HG02798 (cell line): ENCODE measurements at regions not wholly inside any gene's neighbourhood (a gene's known extent, or its start where the extent isn't known, plus 50 kb on each side); places are given as distances from the start of the nearest gene placed in this dataset.

ENCODE experiments used
- ATAC-seq: cut with Tn5 transposase; IDR thresholded peaks from one replicate; pipeline ENCODE4 v1.9.1; 2021; ENCODE audit warnings: mild to moderate bottlenecking; ENCODE audit not compliant: unreplicated experiment, poor library complexity

DNA sequence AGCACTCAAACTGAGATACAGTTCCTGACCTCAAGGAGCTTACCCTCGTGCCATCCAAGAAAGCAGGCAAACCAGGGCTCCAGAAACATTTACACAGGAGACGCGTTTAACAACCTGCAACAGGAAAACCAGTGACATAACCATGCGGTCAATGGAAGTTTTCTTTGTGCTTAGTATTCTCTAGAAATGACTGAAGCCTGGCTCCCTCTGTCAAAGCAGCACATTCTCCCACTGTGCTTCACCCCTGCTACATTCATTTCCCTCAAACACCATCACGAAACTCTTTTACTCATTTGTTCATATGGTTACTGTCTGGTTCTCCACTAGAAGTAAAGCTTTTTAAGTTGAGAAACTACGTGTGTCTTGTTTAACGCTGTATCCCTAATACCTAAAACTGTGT, 161.3 kb upstream of the CCND2 start:
- ATAC-seq: peak; percentile 31

DNA sequence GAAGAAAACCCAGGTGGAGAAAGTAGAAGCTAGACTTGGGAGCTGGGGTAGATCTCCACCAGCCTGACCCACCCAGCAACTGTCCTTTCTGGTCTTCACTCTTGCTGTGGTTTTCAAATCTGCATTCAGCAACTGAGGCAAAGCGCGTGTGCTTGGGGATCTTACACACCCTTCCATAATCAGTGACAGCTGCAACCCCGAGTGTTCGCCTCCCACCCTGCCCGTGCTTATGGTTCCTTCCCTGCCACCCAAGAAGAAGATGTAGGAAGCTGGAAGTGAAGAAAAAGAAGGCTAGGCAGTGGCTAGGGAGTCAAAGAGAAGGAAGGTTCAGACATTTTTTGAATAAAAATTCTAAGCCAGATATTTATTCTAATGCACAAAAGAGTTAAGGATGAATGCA, 162.6 kb upstream of the CCND2 start:
- no peak for ATAC-seq

DNA sequence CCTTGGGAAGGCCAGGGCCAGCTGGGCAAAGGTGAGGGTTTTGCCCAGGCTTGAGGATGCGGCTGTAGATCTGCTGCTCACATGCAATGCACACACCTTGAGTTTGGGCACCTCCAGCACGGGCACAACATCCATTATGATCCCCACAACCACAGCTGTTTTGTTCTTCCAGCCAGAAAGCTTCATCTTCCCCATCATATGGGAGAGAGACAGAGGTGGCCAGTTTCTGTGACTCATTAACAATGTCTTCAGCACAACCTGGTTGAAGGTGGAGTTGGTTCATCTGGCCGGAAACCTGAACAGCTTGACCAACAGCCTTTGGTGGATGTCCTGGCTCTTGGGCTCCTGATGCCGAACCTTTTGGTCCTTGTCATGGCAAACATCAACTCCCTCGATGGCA, 163.7 kb upstream of the CCND2 start:
- no peak for ATAC-seq

DNA sequence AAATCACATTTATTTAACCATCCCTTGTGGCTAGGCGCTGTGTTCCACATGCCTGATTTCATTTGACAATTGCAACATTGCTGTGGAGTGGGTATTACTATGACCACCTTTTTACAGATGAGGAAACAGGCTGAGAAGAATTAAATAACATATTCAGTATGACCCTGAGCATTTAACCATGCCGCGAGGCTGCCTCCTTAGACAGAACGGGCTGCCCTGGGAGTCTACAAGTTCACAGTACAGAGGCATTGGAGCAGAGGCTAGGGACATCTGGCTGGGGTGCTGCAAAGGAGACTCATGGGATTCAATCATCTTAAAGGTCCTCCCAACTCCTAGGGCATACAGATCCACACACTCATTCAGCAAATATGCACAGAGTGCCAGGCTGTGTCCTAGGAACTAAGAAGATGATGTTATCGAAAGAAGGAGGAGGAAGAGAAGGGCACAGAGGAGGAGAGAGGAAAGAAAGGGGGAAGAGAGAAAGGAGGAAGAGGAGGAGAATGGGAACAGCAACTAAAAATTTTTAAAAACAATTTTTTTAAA, 164.7 kb upstream of the CCND2 start:
- ATAC-seq: no peak

DNA sequence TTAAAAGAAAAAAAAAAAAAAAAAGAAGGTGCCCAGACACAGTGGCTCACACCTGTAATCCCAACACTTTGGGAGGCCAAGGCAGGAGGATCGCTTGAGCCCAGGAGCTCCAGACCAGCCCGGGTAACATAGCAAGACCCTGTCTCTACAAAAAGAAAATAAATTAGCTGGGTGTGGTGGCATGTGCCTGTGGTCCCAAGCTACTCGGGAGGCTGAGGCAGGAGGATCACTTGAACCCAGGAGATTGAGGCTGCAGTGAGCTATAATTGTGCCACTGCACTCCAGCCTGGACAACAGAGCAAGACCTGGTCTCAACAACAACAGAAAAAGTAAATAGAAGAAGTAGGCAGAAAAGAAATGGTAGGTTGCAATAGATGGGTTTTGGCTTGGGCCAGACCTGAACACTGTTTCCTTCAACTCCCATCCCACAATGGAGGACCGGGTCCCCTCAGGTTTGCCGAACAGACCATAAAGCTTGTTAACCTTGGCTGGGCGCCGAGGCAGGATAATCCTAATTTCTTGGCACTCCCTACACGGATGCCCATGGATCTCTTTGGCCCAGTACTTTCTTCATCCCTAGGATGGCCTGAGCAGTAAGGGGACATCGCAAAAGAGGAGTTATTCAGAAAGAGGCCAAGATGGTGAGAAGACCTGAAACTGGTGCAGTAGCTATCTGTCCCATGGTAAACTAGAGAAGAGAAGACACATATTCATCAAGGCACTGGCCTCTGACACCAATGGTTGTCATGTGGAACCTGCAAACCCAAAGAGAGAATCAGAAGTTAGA, 165.5 kb upstream of the CCND2 start:
- ATAC-seq: no peak

DNA sequence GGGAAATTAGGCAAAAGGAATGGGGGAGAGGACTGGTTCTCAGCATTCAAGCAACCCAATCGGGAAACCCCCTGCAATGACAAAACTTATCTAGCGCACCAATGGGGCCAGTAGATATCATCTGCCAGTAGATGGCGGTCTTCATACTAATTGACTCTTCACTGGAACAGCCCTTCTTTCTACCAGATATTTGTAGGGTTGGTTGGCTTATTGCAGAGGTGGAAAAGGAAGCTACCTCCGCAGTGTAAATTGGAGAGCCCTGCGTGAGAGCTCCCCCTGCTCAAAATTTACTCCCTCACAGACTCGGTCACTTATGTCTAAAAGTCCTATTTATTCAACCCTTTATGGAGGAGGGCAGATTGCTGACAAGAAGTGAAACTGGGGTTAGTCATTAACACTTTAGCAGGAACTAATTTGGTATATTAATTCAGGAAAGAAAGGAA, 166.1 kb upstream of the CCND2 start:
- peak; percentile 89 for ATAC-seq

DNA sequence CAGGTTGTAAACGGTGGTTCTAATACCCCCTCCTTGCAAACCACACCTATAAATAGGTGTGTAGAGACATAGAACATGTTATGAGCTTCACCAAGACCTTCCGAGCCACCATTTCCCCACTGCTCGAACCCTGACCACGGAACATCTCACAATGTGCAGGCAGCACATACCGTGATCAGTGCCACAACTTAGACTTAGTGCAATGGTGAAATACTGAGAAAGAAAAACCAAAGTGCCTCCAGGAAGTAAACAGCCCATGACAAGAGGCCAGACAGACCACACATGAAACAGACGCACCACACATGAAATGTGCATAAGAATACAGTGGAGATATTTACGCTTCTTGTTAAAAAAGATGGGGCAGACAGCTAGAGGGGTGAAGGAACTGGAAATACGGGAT, 166.9 kb upstream of the CCND2 start:
- no peak for ATAC-seq

DNA sequence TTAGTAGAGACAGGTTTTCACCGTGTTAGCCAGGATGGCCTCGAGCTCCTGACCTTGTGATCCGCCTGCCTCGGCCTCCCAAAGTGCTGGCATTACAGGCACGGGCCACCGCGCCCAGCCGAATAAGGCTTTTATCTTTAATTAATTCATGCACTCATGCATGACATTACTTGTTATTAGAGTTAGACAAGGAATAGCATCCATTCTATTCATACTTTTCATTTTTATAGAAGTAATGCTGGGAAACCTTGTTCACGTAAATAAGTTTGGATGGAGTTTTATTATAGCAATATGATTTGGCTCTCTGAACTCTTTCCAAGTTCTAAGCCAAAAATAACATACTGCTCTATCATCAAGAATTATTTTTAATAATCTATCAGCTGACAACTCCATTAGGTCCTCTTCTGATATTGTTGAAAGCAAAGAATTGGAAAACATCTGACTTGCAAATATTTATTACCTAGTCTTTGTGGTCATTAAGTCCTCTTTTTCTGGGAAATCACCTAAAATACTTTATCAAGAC, 168.8 kb upstream of the CCND2 start:
- ATAC-seq: no peak

DNA sequence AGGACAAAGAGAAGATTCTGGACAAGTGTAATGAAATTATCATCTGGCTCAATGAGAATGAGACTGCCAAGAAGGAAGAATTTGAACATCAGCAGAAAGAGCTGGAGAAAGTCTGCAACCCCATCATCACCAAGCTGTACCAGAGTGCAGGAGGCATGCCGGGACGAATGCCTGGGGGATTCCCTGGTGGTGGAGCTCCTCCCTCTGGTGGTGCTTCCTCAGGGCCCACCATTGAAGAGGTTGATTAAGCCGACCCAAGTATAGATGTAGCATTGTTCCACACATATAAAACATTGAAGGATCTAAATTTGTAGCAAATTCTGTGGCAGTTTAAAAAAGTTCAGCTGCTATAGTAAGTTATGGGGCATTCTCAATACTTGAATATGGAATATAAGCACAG, 174.3 kb upstream of the CCND2 start:
- ATAC-seq: no peak

DNA sequence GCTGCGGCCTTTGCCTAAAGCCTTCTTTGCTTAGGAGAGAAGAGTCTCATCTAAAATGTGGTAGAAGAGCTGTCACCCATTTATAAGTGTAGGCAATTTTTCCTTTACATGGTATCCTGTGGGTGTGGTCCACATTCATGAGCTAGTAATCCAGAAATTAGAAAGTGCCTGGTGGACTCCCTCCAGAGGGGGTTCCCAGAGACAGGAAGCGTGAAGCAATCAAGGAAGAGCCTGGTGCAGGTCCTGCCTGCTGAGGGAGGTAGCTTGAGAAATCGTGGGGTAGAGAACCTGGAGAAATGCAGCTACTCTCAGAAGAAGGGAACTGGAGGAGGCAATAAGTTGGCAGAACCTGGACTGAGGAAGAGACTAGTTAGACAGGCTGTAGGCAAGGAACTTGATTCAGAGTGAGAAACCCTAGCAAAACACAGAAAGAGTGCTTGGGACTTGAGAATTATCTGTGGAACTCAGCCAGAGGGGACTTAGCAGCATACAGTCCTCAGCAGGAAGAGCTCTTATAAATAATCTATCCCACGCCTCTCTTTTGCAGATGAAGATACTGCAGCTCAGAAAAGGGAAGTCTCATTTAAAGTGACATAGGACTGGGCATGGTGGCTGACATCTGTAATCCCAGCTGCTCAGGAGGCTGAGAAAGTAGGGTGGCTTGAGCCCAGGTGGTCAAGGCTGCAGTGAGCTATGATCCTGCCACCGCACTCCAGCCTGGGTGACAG, 182.4 kb upstream of the CCND2 start:
- no peak for ATAC-seq

DNA sequence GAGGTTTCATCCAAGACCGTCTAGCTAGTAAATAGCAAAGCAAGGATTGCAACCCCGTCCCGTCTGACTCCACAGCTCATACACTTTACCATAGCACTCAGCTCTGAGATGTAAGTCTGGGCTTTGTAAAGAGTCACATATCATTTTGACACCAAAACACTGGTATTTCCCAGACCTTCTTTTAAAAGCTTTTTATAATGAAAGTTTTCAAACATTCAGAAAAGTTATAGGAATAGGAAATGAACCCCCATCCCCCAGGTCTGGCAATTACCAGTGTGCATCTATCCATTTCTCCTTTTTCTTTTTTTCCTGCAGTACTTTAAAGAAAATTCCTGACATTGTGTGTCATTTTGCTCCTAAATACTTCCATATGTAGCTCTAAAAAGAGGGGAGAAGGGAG, 183.6 kb upstream of the CCND2 start:
- no peak for ATAC-seq

DNA sequence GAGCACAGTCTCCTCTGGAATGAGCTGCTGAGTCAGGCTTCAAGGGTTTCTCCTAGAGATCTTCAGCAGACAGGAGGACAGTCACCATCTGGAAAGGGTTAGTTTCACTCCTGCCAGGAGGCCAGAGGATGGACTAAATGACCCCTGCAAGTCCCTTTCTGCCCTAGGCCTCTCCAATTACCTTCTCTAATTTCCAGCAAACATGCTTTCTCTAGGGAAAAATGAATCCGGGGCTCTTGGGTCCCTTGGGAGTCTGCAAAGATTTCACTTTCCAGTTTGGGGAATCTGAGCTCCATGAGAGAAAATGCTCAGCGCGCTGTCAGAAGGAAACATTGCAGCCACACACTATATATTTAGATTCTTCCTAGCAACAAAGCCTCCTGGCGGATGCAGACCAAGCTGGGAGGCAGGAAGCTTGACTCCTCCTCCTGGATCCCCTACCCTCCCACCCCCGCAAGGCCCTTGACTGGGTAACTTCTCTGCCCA, 184.4 kb upstream of the CCND2 start:
- ATAC-seq: no peak

DNA sequence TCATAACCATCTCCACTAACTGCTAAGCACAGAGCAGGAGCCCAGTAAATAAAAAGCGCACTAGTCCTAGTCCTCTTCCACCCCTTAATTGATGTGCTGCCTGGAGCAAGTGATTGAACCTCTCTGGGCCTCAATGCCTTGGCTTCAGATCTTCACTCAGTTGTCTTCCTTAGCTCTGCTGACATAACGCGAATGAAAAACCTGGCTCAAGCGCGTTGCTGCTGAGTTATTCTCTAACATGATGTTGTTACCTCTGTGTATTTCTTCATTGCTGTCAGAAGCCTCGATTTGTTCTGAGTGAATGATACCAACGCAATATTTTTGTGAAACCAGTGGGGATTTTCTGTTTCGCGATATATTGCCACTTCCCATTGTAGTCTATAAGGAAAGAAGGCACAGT, 185.1 kb upstream of the CCND2 start:
- ATAC-seq: no peak

DNA sequence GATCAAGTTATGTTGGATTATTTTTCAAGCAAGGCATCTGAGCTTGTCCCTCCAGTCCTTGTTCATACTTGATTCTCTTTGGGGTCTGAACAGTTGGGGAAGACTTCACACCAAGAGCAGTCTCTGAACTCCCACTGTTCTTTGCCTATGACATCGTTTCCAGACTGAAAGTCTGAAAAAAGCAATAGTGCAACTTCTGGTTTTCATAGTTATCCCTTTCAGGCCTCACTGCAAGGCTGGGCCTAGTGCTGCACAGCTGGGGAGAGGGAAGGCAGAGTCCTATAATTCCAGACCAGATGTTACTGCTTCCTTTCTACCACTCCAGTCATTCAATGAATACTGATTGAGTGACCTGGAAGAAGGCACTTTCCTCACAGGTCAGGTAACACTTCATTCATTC, 187.1 kb upstream of the CCND2 start:
- ATAC-seq: no peak

DNA sequence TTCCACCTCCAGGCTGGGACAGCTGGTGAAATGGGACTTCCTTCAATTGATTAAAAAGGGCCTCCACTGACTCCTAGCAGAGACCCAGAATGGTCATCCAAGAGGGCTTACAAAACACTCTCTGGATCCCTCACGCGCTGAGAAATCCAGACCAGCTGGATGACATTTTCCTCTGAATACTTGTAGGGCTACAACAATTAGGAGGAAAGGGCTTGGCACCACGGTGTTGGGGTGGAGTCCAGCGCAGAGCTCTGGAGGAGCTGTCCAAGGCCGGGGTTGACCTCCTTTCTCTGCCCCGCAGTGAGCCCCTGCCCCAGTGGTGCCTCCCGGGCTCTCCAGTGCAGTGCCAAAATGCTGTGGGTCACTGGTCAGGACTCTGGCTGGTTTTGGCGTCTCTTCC, 189.0 kb upstream of the CCND2 start:
- ATAC-seq: no peak

DNA sequence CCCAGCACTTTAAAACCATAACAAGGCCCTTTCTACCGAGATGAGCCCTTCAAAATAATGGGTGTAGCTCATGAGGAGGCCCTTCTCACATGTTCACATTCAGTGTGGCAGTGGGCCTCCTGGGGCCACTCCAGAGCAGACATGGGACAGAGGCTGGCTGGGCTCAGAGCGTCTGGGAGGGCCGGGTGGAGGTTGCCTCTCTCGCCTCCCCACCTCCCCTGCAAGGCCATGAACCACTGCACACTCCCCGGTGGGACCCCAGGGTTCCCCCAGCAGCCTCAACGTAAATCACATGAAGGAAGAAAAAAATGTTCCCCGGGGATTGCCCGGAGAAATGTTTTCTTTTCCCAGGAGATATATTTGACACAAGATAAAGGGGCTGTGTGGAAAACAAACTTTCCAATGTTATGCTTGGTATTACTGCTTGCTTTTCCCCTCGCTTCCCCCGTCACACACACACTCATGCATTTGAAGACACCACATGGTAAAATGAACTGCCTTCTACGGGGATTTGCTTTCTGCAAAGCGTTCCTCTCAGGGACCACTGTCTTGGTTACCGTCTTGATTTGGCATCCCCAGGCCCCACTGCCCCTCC, 190.7 kb upstream of the CCND2 start:
- ATAC-seq: no peak

DNA sequence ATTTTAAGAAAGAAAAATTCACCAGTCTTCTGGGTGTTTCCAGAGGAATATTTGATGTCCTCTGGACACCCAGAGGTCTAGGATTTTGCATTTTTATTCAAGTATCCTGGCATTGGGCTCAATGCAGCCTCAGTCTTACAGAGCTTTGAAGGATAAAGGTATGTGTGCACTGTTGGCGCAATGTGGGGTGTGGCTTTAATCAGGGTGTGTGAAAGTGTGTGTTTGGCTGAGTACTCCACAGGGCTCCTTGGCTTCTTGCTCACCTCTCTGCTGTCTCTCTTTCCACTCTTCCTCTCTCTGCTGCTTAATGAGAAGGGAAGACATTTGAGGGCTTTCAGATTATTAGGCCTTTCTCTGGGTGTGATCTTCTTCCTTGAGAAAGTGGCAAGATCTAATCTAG, 193.3 kb upstream of the CCND2 start:
- ATAC-seq: no peak

DNA sequence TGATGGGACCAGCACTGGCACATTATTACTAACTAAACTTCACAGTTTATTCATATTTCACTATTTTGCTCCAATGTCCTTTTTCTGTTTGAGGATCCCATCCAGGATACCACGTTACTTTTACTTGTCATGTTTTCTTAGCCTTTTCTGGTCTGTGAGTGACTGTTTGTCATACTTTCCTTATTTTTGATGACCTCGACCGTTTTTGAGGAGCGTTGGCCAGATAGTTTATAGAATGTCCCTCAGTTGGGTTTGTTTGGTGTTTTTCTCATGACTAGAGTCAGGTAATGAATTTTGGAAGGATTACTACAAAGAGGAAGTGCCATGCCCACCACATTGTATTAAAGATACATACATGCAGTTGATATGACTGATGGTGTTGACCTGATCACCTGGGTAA, 199.4 kb upstream of the CCND2 start:
- ATAC-seq: no peak

DNA sequence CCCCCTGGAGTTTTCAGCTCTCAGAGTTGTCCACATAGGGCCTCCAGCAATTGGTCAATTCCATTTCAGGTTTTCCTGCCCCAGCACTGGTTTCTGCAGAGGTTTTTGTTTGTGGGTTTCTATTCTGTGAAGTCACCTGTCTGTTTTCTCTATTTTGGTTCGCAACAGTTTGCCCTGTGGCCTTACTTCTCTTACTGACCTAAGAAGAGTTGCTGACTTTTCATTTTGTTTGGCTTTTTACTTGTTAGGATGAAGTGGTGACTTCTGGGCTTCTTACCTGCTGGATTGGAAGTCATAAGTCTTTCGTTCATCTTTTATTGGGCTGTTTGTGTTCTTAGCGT, 196.4 kb upstream of the PARP11 start:
- no peak for ATAC-seq

DNA sequence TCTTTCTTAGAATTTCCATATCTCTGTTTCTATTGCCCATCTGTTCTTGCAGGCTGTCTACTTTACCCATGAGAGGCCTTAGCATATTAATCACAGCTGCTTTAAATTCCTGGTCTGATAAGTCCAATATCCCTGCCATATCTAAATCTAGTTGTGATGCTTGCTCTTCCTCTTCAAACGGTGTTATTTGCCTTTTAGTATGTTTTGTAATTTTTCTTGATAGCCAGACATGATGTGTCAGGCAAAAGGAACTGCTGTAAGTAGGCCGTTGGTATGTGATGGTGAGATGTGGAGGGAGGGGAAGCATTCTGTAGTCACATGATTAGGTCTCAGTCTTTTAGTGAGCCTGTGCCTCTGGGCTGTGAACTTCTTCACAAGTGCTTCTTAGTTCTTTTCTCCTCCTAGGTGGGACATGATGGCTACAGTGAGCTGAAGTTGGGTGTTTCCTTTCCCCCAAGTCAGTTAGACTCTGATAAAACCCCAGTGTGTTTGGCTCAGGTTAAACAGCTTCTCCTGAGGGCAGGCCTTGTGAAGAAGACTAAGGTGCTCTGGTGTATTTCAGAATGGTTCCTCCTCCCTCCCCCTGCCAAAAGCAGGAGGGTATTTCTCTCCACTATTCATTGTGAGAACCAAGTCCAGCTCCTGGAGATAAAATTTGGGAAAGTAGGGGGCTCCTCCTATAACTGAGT, 195.9 kb upstream of the PARP11 start:
- no peak for ATAC-seq
